ENCODE measurements at regions not wholly inside any gene's neighbourhood (a gene's known extent, or its start where the extent isn't known, plus 50 kb on each side); places are given as distances from the start of the nearest gene placed in this dataset.
"Not testable (repeated sequence)": the region's sequence is repeated elsewhere in the genome, so short reads cannot be mapped to it uniquely, and the experiment has no call there.

DNA sequence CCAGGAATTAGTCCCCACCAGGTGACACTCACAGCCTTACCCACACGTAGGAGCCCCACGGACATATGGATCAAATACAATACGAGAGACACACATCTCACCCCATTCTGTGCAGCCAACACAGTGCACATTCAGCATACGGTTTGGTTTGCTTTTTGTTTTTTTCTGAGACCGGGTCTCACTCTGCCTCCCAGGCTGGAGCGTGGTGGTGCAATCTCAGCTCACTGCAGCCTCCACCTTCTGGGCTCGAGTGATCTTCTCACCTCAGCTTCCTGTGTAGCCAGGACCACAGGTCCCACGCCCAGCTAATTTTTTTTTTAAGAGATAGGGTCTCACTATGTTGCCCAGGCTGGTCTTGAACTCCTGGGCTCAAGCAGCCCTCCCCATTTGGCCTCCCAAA is 102.8 kb downstream of the POTEB start:
- H3K9me3 Mint-ChIP-seq; H3K27me3 Mint-ChIP-seq; intact Hi-C loops (cut with micrococcal nuclease); H3K36me3 Mint-ChIP-seq (ENCODE audit: low read depth); POLR2A ChIA-PET; H3K27ac Mint-ChIP-seq; DNase-seq; CTCF ChIA-PET; H3K4me1 Mint-ChIP-seq (ENCODE audit: low read depth); H3K4me3 Mint-ChIP-seq: not testable (repeated sequence)
- peak; percentile 34 for ATAC-seq

DNA sequence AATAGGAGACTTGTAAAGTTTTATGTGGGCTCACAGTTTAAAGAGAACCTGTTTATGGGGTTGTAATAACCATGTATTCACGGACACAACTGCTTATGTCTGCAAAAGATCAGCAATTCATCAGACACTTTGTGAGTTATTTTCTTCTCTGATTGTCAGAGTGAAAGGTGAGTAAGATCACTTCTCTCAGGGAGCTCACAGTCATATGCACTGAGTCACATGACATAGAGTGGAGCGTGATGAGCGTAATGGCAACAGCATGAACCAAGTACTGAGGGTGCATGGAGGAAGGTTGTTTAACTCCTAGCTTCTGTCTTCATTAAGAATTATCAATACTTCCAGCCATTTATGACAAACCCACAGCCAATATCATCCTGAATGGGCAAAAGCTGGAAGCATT is 111.0 kb downstream of the POTEB start:
- H3K9me3 Mint-ChIP-seq; intact Hi-C loops (cut with micrococcal nuclease); H3K4me3 Mint-ChIP-seq; H3K4me1 Mint-ChIP-seq (ENCODE audit: low read depth); ATAC-seq; DNase-seq; CTCF ChIA-PET; POLR2A ChIA-PET; H3K36me3 Mint-ChIP-seq (ENCODE audit: low read depth); H3K27me3 Mint-ChIP-seq; H3K27ac Mint-ChIP-seq: not testable (repeated sequence)

GRCh38 chr15:21763756-21764155 is 113.8 kb downstream of the POTEB start:
- not testable (repeated sequence) for H3K27me3 Mint-ChIP-seq; H3K4me1 Mint-ChIP-seq (ENCODE audit: low read depth)

DNA sequence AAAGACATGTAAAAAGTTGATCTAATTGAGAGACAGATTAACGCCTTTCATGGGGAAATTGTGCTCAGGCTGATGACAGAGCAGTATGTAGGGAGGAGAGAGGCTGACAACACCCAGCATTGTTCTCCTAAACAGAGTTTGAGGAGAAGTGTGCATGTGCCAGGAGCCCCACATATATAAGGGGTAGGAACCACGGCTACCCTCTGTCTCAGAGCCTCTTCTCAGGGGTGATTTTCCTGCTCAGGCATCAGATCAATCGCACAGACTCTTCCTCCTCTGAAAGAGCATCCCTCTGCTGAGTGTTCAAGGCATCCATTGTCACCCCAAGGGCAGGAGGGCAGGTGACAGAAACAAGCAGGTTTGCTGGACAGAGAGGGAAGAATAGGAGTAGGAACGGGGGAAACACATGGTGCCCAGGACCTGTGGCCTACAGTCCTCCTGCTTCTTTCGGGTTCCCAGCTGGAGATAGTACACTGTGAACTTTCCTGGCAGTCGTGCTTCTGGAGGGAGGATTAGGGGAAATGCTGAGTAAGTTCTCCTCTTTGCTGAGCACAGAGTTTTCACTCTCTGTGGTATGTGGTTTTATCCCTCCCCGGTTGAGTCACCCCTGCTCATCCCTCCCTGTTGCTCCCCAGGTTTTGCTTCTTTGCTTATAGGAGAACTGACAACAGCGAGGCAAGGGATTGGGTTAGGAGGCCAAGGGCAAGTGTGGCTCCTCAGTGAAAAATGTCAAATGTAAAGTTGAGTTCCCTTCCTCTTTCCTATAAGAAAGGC is 117.1 kb downstream of the POTEB start:
- DNase-seq, H3K27ac Mint-ChIP-seq, H3K9me3 Mint-ChIP-seq: not testable (repeated sequence)

More at GRCh38 chr15:21763756-21764155, 113.8 kb downstream of the POTEB start:
- ATAC-seq; H3K4me3 Mint-ChIP-seq; DNase-seq; intact Hi-C loops (cut with micrococcal nuclease); H3K9me3 Mint-ChIP-seq; H3K27ac Mint-ChIP-seq; H3K36me3 Mint-ChIP-seq (ENCODE audit: low read depth); CTCF ChIA-PET; POLR2A ChIA-PET: not testable (repeated sequence)

GRCh38 chr15:21759401-21760165 is 118.0 kb downstream of the POTEB start:
- H3K27me3 Mint-ChIP-seq, POLR2A ChIA-PET: not testable (repeated sequence)

More for the DNA sequence above, 117.1 kb downstream of the POTEB start:
- H3K27me3 Mint-ChIP-seq; H3K36me3 Mint-ChIP-seq (ENCODE audit: low read depth); H3K4me1 Mint-ChIP-seq (ENCODE audit: low read depth); CTCF ChIA-PET; intact Hi-C loops (cut with micrococcal nuclease); POLR2A ChIA-PET; H3K4me3 Mint-ChIP-seq: not testable (repeated sequence)
- ATAC-seq, result peak; percentile 70

GRCh38 chr15:21753838-21754237 is 123.7 kb downstream of the POTEB start:
- H3K4me1 Mint-ChIP-seq (ENCODE audit: low read depth); DNase-seq; CTCF ChIA-PET; H3K27ac Mint-ChIP-seq; intact Hi-C loops (cut with micrococcal nuclease); H3K36me3 Mint-ChIP-seq (ENCODE audit: low read depth); H3K4me3 Mint-ChIP-seq; POLR2A ChIA-PET; H3K27me3 Mint-ChIP-seq; ATAC-seq; H3K9me3 Mint-ChIP-seq: not testable (repeated sequence)

More at GRCh38 chr15:21759401-21760165, 118.0 kb downstream of the POTEB start:
- H3K36me3 Mint-ChIP-seq (ENCODE audit: low read depth); intact Hi-C loops (cut with micrococcal nuclease); H3K9me3 Mint-ChIP-seq; H3K4me1 Mint-ChIP-seq (ENCODE audit: low read depth); H3K27ac Mint-ChIP-seq; H3K4me3 Mint-ChIP-seq; DNase-seq; CTCF ChIA-PET: not testable (repeated sequence)
- ATAC-seq, result peak; percentile 60

- H3K27ac Mint-ChIP-seq; H3K4me1 Mint-ChIP-seq (ENCODE audit: low read depth); CTCF ChIA-PET; DNase-seq; POLR2A ChIA-PET; H3K36me3 Mint-ChIP-seq (ENCODE audit: low read depth); H3K9me3 Mint-ChIP-seq; H3K27me3 Mint-ChIP-seq; H3K4me3 Mint-ChIP-seq; intact Hi-C loops (cut with micrococcal nuclease): not testable (repeated sequence)
- peak; percentile 71 for ATAC-seq
Observed at GRCh38 chr15:21752124-21752957, 125.2 kb downstream of the POTEB start.

DNA sequence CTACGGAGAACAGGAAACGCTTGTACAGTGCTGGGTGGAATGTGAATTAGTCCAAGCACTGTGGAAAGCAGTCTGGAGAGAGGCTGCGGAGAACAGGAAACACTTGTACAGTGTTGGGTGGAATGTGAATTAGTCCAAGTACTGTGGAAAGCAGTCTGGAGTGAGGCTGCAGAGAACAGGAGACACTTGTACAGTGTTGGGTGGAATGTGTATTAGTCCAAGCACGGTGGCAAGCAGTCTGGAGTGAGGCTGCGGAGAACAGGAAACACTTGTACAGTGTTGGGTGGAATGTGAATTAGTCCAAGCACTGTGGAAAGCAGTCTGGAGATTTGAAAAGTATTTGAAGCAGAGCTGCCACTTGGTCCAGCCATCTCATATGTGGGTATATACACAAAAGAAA is 128.4 kb downstream of the POTEB start:
- H3K27ac Mint-ChIP-seq; POLR2A ChIA-PET; DNase-seq; H3K4me1 Mint-ChIP-seq (ENCODE audit: low read depth); H3K9me3 Mint-ChIP-seq; H3K4me3 Mint-ChIP-seq; intact Hi-C loops (cut with micrococcal nuclease); H3K27me3 Mint-ChIP-seq; ATAC-seq; CTCF ChIA-PET; H3K36me3 Mint-ChIP-seq (ENCODE audit: low read depth): not testable (repeated sequence)

GRCh38 chr15:21744245-21744915 is 133.2 kb downstream of the POTEB start:
- H3K36me3 Mint-ChIP-seq (ENCODE audit: low read depth); DNase-seq; H3K27ac Mint-ChIP-seq; POLR2A ChIA-PET; intact Hi-C loops (cut with micrococcal nuclease); H3K4me3 Mint-ChIP-seq; H3K9me3 Mint-ChIP-seq; H3K4me1 Mint-ChIP-seq (ENCODE audit: low read depth); CTCF ChIA-PET; H3K27me3 Mint-ChIP-seq: not testable (repeated sequence)
- peak; percentile 87 for ATAC-seq

DNA sequence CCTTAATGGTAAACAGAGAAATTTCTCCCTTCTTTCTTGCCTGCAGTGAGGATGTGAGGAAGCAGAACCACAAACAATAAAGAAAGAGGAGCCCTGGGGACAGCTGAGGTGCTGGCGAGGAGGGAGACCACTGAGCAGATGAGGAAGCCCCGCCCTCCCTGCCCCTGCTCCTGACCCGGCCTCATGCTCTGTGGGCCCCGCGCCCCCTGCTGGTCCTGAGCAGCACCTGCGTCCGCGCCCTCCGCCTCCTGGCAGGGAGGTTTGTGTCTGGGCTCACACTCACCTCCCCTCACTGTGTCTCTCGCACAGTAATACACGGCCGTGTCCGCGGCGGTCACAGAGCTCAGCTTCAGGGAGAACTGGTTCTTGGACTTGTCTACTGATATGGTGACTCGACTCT is 135.5 kb downstream of the POTEB start:
- H3K9me3 Mint-ChIP-seq; H3K27ac Mint-ChIP-seq; ATAC-seq; CTCF ChIA-PET; H3K4me1 Mint-ChIP-seq (ENCODE audit: low read depth); intact Hi-C loops (cut with micrococcal nuclease); H3K4me3 Mint-ChIP-seq; H3K36me3 Mint-ChIP-seq (ENCODE audit: low read depth); H3K27me3 Mint-ChIP-seq; POLR2A ChIA-PET; DNase-seq: not testable (repeated sequence)

- H3K4me3 Mint-ChIP-seq; H3K9me3 Mint-ChIP-seq; H3K27ac Mint-ChIP-seq; ATAC-seq; DNase-seq; H3K4me1 Mint-ChIP-seq (ENCODE audit: low read depth); H3K36me3 Mint-ChIP-seq (ENCODE audit: low read depth); CTCF ChIA-PET; intact Hi-C loops (cut with micrococcal nuclease); POLR2A ChIA-PET; H3K27me3 Mint-ChIP-seq: not testable (repeated sequence)
Observed at GRCh38 chr15:21738003-21738402, 139.5 kb downstream of the POTEB start.

All from activated CD8-positive, alpha-beta T cell treated with anti-CD3 and anti-CD28 coated beads for 36 hours (primary cell).